HG03442 (cell line): ENCODE measurements at regions not wholly inside any gene's neighbourhood (a gene's known extent, or its start where the extent isn't known, plus 50 kb on each side); places are given as distances from the start of the nearest gene placed in this dataset.

ENCODE experiments used
- ATAC-seq: cut with Tn5 transposase; IDR thresholded peaks from one replicate; pipeline ENCODE4 v1.9.1; 2021; ENCODE audit warnings: mild to moderate bottlenecking, moderate library complexity; ENCODE audit not compliant: unreplicated experiment

DNA sequence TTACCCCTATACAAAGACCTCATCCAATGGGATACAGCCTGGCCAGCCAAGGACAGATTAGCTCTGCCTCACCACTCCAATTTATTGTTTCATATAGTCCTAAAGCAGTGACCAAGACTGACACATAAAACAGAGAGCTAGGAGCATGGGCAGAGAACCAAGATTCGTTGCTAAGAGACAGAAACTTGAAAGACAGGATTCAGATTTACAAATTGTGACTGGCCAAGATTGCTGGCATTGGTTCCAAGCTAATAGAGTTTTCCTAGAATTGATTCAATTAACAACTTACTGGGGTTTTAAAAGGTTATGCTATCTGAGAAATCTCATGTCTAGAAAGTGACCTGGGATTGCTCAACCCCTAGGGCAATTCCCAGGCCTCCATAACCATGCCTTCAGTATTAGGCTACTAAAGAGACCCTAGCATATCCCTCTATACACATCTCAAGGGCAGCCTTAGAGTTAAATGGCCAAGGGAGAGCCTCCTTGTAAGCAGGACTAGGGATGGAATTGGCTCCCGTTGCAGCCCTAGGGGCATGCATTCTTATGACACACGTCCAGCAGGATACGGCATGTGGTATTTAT lies 75.6 kb downstream of the ICOS start:
- no peak for ATAC-seq

DNA sequence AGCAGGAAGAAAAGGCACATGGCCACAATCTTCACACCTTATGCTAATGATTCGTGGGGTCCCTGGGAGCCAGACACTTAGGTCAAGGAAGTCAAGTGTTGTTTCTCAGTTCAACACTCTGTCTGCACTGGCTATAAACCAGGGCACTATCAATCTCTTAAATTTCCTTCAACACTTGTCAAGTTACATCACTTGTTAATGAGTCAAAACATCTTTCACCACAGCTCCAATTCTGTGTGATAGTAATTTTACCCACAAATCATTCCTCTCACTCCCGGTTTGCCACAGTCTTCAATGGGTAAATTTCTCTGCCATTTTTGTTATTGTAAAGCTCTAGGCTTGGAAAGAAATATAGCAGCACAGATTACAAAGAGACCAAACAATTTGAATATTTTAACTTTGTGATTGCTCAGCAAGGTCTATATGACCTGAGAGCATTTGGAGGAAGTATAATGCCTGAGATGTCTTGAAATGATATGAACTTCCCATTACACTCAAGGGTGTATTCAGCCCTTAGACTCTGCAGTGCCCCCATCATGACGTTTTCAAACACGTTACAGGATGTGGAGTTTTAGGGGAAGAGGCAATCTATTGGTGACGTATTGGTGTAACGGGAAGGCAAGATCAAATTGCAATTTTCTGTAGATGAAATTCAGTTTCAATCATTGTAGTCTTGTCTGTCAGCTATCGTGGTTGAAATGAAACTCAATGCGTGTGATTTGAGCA lies 78.7 kb downstream of the ICOS start:
- ATAC-seq = no peak

DNA sequence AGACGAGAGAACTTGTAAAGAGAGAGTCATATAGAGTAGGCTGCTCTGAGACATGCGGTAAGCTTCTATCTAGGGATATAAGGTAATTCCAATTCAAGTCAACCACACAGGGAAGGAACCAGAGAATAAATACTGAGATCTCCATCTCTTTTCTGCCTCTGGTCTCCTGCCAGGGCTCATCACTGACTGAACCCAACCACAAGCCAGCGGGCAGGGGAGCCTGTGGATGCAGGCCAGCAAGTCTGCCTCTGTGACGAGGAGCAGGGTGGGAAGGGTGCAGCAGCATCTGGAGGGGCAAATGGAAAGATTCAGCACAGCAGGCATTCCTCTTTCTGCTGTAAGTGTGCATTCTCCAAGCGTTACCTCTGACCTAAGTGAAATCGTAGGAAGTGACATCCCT lies 82.2 kb downstream of the ICOS start:
- ATAC-seq = no peak

DNA sequence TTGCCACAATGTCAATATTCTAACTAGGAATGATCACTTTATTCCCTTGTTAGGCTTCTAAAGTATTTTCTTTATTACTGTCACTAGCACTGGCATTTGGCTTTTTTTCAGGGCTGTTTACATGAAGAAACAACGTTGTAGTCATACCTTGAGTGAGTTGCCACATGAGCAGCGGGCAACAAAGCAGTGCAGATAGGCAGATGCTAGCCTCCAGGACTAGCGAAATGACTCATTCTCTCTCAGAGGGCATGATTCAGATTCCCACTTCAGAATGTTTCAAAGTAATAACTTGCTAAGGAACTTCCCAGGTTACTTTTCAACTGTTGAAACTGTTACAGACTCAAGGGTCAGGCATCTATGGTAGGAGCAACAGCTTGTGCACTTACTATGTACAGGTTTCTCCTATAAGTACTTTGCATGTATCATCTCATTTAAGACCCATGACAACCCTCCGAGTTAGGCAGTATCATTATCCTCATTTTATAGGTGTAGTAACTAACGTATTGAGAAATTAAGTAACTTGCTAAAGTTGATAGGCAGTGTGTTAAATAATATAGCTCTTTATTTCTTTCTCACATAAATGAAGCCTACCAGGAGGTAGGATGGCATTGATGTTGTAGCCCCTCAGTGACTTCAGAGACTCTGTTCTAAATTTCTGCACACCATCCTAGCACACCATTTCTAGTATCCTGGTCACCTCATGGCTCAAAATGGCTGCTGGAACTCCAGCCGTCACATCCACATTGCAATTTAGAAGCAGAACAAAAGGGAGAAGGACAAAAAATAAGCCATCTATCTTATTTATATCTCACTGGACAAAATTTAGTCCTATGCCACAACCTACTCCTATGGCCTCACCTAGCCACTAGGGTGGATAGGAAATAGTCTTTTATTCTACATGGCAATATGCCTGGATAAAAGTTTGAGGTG lies 83.3 kb downstream of the ICOS start:
- peak; percentile 79 for ATAC-seq

DNA sequence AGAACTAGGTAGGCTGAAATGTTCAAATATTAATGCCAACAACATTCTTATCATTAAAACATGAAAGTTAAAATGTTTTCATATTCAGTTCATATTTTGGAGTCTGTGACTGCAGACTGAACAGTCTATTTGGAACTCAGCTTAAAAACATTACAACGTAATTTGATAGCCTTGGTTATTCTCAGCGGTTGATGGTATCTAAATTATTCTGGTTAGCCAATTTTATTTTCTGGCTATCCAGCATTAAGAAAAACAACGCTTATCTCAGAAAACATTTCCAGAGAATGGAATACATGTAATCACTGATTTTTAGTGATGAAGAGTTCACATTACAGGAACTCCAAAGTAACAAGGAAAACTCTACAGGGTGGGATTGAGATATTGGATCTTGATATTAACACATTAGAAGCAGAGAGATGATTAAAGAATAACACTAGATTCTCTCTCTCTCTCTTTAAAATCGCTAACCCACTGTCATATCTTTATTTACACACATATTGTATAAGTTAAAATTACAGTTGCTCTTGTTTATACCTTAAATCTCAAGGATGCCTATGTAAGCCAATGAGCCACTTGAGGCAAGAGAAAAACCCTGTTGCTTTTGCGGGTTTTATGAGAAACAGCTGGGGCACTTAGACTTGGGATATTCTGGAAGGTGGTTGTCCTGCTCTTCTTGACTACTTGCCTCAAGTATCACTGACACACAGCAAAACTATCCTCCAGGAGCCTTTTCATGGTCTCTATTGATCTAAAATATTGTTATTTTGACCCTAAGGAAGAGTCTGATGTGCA lies 84.9 kb downstream of the ICOS start:
- no peak for ATAC-seq

DNA sequence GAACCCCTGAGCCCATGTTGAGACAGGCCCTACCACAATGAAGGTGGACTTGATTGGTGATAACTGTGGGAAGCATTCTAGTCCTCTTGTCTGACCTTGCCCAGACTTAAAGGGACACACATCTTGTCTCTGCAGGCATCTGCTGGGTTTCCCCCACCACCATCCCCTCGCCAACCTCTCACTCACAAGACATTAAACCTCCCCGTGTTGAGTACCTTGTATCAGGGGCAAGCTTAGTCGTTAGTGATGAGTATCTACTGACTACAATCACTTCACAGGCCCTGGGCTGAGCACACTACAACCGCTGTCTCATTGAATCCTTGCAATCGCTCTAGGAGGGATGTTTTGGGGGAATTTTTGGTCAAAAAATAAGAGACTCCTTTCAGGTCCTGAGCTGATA lies 86.0 kb downstream of the ICOS start:
- ATAC-seq = no peak

DNA sequence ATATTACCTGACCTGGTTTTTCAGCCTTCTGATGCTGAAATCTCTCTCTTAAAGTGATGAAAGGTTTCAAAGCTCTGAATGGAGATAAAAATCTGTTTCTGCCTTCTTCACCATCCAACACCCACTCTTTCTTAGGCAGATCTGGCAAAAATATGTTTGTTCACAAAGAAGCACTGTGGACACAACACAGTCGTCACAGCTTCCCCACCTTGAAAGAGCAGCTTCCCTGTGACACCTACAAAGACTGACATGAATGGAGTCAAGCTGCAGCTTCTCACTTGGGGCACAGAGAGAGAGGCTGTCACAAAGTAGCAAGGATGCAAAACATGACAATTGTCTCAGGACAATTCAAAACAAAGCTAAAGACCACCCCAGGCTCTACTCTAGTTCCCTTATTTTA lies 86.5 kb downstream of the ICOS start:
- no peak for ATAC-seq

DNA sequence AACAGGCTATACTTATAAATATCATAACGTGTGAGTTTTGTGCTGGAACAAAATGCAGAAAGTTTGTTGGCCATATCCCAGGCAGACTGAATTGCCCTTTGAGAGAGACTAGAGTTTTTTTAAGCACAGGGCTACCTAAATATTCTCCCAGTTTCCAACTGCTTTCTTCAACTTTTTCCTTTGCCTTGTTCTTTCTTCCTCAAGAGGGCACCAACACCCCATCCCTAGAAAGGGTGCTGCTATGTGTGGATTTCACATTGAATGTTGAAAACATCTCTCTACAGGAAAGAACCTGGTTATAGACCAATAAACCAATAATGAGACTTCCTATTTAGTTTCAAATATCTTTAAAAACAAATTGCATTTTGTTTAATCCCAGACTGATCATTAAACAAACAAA lies 87.9 kb downstream of the ICOS start:
- no peak for ATAC-seq

DNA sequence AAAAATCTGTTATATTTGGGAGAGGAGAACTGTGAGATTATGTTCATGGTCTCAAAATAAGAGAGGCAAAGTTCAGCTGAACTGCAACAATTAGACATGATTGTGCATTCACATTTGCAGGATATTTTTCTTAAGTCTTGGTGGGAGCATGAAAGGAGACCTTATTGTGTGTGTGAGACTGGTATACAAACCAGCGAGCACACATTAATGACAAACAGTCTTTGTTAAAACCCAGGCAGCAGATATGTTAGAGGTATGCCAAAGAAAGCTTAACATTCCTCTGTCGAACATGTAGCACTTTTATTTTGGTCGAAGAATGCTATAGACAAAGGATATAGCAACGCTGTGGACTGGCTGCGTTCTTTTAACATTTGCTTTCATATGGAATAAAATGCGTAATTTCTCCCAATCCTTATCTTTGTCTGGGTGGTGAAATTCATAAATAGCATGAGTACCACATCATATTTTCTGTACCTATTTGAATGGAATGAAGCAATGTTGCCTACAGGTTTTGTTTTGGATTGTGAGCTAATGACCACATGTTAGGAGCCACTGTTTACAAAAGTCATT lies 88.4 kb downstream of the ICOS start:
- no peak for ATAC-seq

DNA sequence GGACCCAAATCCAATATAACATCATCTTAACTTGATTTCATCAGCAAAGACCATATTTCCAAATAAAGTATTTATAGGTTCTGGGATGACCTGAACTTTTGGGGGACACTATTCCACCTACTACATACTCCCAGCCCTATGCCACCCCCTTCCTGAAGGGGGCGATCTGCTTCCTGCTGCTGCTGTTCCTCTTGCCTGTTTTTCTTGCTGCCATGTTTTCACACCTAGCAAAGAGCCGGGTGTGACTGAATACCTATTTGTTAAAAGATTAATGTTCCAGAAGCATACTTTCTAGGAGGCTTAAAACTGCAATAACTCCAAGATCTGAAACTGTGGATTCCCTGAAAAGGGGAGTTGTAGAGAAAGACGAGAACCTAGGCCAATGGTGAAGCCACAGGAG lies 89.7 kb downstream of the ICOS start:
- no peak for ATAC-seq

DNA sequence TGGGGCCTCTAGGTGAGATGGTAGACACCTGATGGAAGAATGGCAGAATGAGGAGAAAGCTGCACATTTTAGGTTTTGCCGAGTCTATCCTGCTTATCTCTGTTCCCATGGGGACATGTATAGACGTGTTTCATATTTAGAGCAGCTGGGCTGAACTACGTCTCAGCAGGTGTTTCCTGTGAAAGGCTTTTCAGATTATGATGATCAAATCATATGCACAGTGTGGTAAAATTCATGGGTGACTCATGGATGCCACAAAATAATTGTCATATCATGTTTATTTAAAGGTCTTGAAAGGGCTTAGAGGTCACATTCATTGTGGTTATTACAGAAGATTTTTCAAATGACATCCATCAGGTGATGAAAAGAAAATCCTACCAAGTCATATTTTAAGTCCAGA lies 90.5 kb downstream of the ICOS start:
- peak; percentile 94 for ATAC-seq

DNA sequence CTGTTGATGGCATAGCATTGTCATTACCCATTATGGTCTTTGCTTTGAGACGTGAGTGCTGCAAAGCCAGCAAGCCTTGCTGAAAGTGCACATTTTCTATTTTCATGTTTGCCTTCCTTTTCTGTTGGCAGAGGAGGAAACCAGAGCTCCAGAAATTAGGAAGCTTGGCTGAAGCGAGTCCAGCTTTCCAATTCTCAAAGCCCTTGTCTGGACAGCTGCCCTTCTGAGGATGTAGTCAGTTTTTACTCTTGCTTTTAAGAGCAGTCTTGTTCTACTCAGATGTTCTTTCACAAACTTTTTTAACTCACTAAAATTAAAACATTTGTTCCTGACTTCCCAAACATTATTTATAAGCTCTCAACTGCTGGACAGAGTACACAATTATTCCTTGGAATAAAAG lies 93.8 kb downstream of the ICOS start:
- ATAC-seq = no peak

DNA sequence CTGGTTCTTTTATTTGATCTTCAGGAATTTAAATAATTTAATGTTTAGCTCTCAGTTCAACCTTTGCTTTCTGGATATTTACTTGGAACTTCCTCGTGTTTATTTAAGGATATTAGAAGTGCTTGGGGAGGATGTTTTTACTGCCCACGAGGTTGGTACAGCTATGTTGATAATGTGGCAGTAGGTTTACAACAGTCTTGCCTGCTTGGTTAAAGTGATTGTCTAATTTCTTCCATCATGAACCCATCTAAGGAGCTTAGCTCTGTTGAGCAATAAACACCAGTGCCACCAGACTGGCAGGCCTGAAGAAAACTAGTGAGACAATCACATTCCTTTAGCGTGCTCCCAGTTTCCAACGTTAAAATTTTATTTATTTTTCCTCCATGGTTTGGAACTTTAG lies 94.5 kb downstream of the ICOS start:
- ATAC-seq = no peak

DNA sequence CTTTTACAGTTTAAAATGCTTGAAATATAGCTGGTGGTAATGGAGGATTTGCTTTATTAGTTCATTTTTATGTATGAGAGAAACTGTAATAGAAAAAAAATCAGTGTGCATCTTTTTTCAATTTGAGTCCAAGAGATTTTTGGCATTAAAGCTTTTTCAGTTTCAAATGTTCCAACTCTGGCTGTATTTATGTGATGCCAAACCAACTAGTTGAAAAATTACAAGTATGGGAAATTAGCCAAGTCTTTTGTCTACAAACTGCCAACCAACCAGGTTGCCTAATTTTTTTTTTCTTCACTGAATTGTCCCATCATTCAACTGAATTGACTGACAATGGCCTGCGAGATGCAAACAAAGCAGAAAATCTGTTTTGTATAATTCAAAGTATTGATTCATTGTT lies 95.7 kb downstream of the ICOS start:
- no peak for ATAC-seq

DNA sequence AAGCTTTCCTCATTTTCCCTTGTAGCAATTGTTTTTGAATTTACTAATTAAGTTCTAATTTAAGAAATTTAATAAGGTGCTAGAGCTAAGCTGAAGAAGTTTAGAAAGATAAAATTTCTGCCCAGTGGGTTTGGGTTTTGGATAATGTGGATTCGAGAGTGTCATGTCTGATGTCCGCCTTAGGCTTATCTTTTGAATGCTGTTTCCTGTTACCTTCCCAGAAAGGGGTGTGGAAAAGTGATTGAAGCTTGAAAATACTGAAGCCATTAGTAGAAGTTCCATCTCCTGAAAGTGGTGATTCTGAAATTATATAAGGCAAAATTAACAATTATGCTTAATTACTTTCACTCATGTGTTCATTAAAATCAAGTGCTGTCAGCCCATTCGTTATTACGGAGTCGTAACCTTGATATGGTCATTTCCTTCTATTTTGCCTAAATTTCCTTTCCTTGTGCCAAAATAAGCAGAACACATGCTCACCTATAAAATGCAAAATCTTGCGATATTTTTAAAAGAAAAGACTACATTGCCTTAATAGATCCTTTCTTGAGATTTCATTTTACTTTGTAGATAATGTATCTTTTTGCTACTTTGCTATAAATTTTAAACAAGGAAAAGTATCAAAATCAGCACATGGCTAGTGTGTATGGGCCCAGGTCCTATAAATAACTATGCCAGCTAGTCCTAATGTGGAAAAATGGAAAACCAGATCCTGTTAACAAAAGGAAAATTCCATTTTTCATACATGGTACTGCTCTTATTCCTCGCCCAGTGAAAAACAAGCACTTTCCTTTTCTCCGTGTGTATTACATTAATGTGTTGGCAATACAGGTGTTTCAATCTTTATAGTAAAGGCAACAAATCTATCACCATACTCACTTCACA lies 97.3 kb downstream of the ICOS start:
- no peak for ATAC-seq

DNA sequence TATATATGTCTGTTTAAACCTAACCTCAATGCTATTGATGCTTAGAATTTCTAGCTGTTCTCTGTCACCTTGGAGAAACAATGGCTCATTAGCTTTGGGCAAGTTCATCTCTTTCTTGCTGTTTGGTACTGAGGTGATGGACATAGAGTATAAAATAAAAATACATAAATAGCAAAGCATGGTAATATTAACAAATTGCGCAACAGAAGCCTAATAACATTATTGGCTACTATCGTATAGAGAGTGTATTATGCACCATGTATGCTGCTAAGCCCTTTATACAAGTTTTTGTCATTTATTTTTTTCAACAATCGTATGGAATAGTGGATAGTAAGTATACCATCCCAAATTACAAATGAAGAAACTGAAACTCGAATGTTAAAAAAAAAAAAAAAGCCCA lies 100.1 kb downstream of the ICOS start:
- ATAC-seq = no peak

DNA sequence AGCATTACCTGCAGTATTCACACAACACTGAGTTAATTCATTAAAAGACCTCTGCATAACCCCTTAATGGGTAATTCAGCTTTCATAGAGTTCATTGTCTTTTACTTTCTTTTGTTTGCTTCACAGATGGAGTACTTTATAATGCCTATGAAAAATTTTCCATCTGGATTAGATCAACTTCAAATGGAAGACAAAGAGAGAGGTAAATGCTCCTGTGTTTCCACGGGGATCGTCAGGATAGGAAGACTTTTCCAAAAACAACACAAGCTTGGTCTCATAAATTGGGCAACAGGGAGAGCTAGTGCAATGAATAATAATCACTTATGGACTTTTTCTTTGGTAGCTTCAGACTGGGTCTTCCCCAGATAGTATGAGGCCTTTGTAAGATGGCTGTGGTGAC lies 100.7 kb downstream of the ICOS start:
- no peak for ATAC-seq

DNA sequence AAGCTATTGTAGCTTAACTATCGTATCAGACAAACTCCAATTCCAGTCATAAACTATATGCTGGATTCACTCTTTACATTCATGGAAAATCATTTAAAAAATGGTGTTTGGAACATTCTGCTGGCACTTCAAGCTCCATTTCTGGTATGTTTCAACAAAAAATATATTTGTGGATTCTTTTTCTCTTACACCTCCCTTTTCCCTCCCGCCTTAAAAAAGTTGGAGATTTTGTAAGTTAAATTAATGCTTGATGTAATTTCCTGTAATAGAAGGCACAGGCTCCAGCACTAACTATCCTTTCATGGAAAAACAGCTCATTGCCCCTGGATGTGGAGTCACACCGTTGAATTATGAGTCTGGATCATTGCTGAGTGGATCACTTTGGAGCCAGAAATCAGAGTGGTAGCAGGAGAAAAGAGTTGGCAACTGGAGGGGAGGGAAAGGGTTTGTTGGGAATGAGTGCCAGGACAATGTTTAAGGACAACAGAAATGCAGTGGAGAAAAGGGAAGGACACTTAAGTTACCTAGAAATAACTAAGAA lies 102.8 kb downstream of the ICOS start:
- no peak for ATAC-seq

DNA sequence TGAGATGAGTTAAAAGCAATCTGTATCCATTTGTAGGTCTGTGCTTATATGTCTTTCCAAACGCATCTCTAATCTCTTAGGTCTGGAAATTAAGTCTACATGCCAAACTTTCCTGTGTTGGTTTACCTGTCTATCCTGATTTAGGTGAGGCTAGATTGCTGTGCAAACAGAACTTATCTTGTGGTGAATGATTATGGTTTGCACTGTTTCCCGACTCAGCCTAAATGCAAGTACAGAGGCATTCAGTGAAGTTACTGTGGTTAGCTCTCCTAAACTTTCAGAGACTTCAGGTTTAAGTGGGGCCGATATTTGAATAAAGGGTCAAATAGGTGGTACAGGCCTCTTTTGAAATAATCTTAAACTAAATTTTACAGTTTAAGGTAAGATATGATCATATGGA lies 103.5 kb downstream of the ICOS start:
- ATAC-seq = no peak

DNA sequence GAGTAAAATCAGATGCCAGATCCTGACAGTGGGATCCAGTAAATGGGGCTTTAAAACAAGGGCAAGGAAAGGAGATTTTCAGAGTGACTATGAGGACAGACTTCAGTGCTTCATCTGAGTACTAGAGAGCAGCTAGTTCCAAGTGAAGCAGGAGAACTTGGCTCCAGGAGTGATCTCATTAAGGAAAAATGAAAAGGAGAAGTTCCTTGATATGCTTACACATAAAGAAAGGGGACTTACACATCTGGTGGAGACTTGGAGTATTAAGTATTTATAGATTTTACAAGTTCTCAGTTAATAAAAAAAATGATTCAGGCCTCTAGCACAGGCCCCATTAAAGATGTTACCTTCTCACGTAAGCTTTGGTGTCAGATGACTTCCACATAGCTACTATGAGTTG lies 105.8 kb downstream of the ICOS start:
- no peak for ATAC-seq
